ENCODE measurements at regions not wholly inside any gene's neighbourhood (a gene's known extent, or its start where the extent isn't known, plus 50 kb on each side); places are given as distances from the start of the nearest gene placed in this dataset.

DNA sequence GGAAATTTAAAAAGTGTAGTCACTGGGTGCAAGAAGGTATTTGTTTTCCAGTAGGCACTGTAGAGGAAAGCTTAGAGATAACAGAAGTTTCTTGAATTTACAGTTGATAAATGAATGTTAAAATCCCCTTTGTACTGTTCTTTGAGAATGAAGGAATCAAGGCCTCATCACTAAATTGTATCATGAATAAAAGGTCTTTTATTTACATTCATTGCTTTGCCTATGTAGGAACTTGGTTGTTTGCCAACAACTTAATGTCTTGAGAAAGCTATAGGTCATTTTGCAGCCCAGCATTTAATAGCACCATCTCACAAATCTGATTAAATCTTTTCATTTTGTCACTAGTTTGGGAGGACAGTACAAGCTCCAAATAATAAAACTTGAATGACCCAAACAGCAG, 213.9 kb upstream of the ITGA4 start:
- no peak overlapping the region for H3K27ac ChIP-seq
- CTCF ChIA-PET: interaction anchor here (0.6 kb wide), 1 partner anchor 56 kb away, joined by 3 read pairs; no protein-coding TSS in a partner anchor
- TF ChIP-seq, protein P1, sequence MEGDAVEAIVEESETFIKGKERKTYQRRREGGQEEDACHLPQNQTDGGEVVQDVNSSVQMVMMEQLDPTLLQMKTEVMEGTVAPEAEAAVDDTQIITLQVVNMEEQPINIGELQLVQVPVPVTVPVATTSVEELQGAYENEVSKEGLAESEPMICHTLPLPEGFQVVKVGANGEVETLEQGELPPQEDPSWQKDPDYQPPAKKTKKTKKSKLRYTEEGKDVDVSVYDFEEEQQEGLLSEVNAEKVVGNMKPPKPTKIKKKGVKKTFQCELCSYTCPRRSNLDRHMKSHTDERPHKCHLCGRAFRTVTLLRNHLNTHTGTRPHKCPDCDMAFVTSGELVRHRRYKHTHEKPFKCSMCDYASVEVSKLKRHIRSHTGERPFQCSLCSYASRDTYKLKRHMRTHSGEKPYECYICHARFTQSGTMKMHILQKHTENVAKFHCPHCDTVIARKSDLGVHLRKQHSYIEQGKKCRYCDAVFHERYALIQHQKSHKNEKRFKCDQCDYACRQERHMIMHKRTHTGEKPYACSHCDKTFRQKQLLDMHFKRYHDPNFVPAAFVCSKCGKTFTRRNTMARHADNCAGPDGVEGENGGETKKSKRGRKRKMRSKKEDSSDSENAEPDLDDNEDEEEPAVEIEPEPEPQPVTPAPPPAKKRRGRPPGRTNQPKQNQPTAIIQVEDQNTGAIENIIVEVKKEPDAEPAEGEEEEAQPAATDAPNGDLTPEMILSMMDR (conservative IDR thresholded peaks at IDR 0.05; ENCODE audit: low read depth): no peak
- no peak for DNase-seq (ENCODE audit: low spot score)
- POLR2A ChIA-PET (ENCODE audit: low non-redundant PET): no interaction called here

DNA sequence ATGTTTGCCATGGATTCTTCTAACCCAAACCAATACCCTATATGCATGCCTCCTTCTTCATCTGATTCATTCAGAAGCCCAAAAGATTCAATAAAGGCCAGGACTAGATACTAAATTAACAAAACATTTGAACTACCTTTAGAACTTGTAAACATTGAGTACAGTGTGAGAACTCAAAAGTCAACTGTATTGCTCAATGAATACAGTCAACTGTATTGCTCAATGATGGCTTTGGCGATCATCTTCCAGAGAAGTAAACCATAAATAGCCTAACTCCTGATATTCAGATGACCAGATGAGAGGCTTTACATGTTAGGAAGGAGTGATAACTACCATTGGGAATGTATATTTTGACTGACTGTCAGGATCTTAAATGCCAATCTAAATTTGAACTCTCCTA, 206.5 kb upstream of the ITGA4 start:
- POLR2A ChIA-PET (ENCODE audit: low non-redundant PET): no interaction called here
- CTCF ChIA-PET: no interaction called here
- DNase-seq (ENCODE audit: low spot score): no peak
- H3K27ac ChIP-seq: no peak overlapping the region
- TF ChIP-seq, protein P1 (conservative IDR thresholded peaks at IDR 0.05; ENCODE audit: low read depth): no peak

DNA sequence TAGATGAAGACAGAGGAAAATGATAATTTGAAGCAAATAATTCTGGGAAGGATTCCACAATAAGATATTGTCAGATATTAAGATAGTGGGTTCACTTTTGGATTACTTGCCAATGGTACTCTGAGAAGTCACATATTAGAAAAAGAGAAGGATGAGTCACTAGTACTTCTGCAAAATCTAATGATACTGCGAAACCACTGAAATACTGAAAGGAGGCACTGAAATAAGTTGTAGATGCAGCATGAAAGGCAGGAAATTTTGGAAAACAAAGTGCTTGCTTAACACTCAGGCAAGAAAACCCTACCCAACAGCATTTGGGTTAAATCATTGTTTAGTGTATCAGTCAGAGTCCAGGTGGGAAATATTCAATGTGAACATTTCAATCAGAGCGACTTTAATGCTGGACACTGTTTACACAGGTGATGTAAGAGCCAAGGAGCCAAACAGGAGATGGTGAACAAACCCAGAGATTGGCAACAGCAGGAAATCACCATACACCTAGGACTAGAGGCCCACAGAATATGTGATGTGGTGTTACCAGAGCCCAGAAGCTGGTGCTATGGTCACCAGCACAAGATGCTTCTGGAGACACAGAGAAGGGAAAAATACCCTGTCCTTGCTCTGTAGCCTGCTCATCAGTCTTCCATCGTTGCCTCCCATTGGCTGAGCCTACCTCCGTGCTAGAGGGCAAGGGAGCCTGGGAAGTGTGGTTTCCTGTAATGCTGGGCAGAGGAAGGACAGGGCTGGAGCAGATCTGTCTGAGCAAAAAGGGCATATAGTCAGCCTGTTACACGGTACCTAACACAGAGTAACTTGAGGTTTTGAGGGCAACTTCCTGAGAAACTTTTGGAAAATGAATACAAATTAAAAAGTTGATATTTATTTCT, 204.7 kb upstream of the ITGA4 start:
- TF ChIP-seq, protein P1 (conservative IDR thresholded peaks at IDR 0.05; ENCODE audit: low read depth): no peak
- ChIA-PET CTCF (no interaction called here), POLR2A (ENCODE audit: low non-redundant PET) (no interaction called here)
- DNase-seq (ENCODE audit: low spot score): no peak
- H3K27ac ChIP-seq: no peak overlapping the region

DNA sequence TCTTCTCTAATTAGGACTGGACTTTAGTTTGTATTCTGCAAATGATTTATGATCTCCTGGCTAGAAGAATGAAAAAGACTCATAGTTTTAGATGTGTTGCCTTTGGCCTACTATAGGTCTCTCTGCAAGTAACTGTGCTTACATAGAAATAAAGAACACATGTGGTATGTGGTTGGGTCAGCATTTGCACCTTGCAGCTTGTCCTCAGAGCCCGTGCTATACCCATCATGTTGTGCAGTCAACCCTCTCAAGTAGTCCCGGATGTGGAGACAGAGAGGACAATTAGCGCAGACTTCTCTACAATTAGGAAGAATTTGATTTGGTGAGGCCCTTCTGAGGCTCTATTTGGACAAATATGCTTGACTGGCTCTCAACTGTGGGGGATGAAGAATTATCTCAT, 203.7 kb upstream of the ITGA4 start:
- TF ChIP-seq, protein P1 (conservative IDR thresholded peaks at IDR 0.05; ENCODE audit: low read depth): no peak
- no peak overlapping the region for H3K27ac ChIP-seq
- POLR2A ChIA-PET (ENCODE audit: low non-redundant PET): no interaction called here
- CTCF ChIA-PET: interaction anchor here (0.6 to 0.7 kb wide), 2 partner anchors 123 to 1161 kb away, joined by 4 to 7 read pairs; no protein-coding TSS in a partner anchor
- no peak for DNase-seq (ENCODE audit: low spot score)

DNA sequence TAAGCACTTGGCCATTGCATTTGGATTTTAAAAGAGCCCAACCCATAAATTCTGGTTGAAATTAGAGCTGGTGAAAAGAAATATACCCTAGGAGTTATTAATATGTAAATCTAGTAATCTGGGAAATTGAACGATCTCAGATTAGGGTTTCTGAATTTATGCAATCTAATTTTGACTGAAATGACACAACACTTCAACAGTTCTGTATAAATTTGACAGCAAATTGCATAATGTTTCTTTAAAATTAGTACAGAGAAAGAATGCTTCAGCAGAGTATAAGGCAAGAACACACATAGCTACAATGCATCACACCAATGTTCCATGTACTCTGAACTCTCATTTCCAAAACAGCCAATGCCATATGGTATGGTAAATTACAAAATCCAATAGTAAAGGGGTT, 201.5 kb upstream of the ITGA4 start:
- POLR2A ChIA-PET (ENCODE audit: low non-redundant PET): no interaction called here
- TF ChIP-seq, protein P1 (conservative IDR thresholded peaks at IDR 0.05; ENCODE audit: low read depth): no peak
- H3K27ac ChIP-seq: no peak overlapping the region
- DNase-seq (ENCODE audit: low spot score): no peak
- CTCF ChIA-PET: no interaction called here

DNA sequence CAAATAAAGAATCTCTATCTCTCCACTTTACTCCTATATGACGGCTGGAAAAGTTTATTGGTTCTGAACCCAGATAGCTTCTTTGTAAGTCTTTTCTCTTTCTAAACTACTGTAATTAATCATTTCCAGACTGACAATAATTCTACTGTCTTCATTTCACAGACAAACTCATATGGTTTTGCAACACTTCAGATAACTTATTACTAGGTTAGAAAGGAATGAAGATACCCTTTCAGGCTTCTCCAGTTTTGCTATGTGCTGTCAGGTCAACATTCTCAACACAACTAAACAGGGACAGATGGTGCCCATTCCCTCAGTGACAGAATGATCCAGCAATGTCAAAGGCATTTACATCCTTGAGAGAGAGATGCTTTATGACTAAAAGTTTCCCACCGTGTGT, 198.5 kb upstream of the ITGA4 start:
- TF ChIP-seq, protein P1 (conservative IDR thresholded peaks at IDR 0.05; ENCODE audit: low read depth): no peak
- POLR2A ChIA-PET (ENCODE audit: low non-redundant PET): no interaction called here
- CTCF ChIA-PET: no interaction called here
- no peak for DNase-seq (ENCODE audit: low spot score)
- H3K27ac ChIP-seq: no peak overlapping the region
